GM18951 (cell line): ENCODE measurements at regions not wholly inside any gene's neighbourhood (a gene's known extent, or its start where the extent isn't known, plus 50 kb on each side); places are given as distances from the start of the nearest gene placed in this dataset.

Experiments used
- POLR2A ChIP-seq: IDR thresholded peaks from 4 replicates; pipeline ENCODE4 v1.6.1; 2011; ENCODE audit warnings: mild to moderate bottlenecking; ENCODE audit not compliant: insufficient read length, insufficient read depth; ENCODE audit errors: extremely low read depth
- in situ Hi-C: fragments of 300-500 bp; cut with MboI; formaldehyde crosslinking; loops from one replicate; pipeline ENCODE4 v1.12.0; 2022; ENCODE audit warnings: low sequenced_read_pairs, mixed read lengths, inconsistent platforms; ENCODE audit not compliant: unreplicated experiment

GRCh38 chr10:62726142-62726541 is 78.4 kb upstream of the ADO start:
- in situ Hi-C loops = no loop called here
- TF ChIP-seq POLR2A = no peak

- in situ Hi-C loops = no loop called here
- TF ChIP-seq POLR2A = no peak
Observed at GRCh38 chr10:62726638-62727037, 77.9 kb upstream of the ADO start.

- TF ChIP-seq POLR2A = no peak
- in situ Hi-C loops = no loop called here
Observed at GRCh38 chr10:62727934-62728333, 76.6 kb upstream of the ADO start.

GRCh38 chr10:62728479-62728878 is 76.0 kb upstream of the ADO start:
- in situ Hi-C loops = no loop called here
- no peak for TF ChIP-seq POLR2A

GRCh38 chr10:62732841-62733653 is 71.5 kb upstream of the ADO start:
- no peak for TF ChIP-seq POLR2A
- in situ Hi-C loops = no loop called here

GRCh38 chr10:62733654-62734293 is 70.7 kb upstream of the ADO start:
- in situ Hi-C loops = no loop called here
- no peak for TF ChIP-seq POLR2A

- in situ Hi-C loops = no loop called here
- no peak for TF ChIP-seq POLR2A
Observed at GRCh38 chr10:62734781-62735463, 69.6 kb upstream of the ADO start.

- TF ChIP-seq POLR2A = no peak
- in situ Hi-C loops = no loop called here
Observed at GRCh38 chr10:62735464-62736167, 68.9 kb upstream of the ADO start.

GRCh38 chr10:62736168-62736546 is 68.4 kb upstream of the ADO start:
- in situ Hi-C loops = no loop called here
- no peak for TF ChIP-seq POLR2A

- TF ChIP-seq POLR2A = no peak
- in situ Hi-C loops = no loop called here
Observed at GRCh38 chr10:62738916-62739315, 65.6 kb upstream of the ADO start.

- no peak for TF ChIP-seq POLR2A
- in situ Hi-C loops = no loop called here
Observed at GRCh38 chr10:62740885-62741745, 63.4 kb upstream of the ADO start.

GRCh38 chr10:62741996-62742395 is 62.5 kb upstream of the ADO start:
- TF ChIP-seq POLR2A = no peak
- in situ Hi-C loops = no loop called here
